ENCODE measurements at regions not wholly inside any gene's neighbourhood (a gene's known extent, or its start where the extent isn't known, plus 50 kb on each side); places are given as distances from the start of the nearest gene placed in this dataset.

- TF ChIP-seq REST (IDR thresholded peaks at IDR 0.05; ENCODE audit: unreplicated experiment) (no peak), CTCF (conservative IDR thresholded peaks at IDR 0.05; ENCODE audit: low read depth in 2 of 2) (no peak), POLR2AphosphoS5 (IDR thresholded peaks at IDR 0.05; ENCODE audit: low read depth) (no peak), EZH2phosphoT487 (IDR thresholded peaks at IDR 0.05; ENCODE audit: unreplicated experiment) (no peak), EZH2 (IDR thresholded peaks at IDR 0.05; ENCODE audit: low read depth, unreplicated experiment) (no peak), JUNB (IDR thresholded peaks at IDR 0.05; ENCODE audit: unreplicated experiment) (no peak), ETS1 (IDR thresholded peaks at IDR 0.05) (no peak), ZNF462 (CRISPR knock-in tag; IDR thresholded peaks at IDR 0.05) (no peak), ZNF331 (CRISPR knock-in tag; IDR thresholded peaks at IDR 0.05; ENCODE audit: low read depth) (no peak), NANOG (IDR thresholded peaks at IDR 0.05; ENCODE audit: borderline replicate concordance) (no peak)
These were observed 473.4 kb downstream of the SOX6 start for GRCh38 chr11:15882876-15883454.
